ENCODE measurements at regions not wholly inside any gene's neighbourhood (a gene's known extent, or its start where the extent isn't known, plus 50 kb on each side); places are given as distances from the start of the nearest gene placed in this dataset.

DNA sequence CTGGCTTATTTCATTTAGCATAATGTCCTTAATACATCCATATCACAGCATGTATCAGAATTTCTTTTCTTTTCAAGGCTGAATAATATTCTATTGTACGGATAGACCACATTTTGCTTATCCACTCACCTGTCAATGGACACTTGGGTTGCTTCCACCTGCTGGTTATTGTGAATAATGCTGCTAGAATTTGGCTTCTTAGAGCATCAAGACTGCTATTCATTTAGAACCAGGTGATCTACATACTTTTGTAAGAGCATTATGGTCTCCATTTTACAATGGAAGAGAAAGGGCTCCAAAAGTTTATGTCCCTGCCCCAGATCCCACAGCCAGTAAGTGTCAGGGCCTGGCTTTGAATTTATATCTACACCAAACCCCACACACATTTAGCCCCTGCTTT, 100.7 kb upstream of the CD82 start:
- Histone ChIP-seq H3K4me1 (peaks cover 0 to 4% (median 0%) of the 10 kb centered on the region in 12 donors), H3K36me3 (no peaks in the 10 kb centered on the region), H3K27me3 (no peaks in the 10 kb centered on the region), H3K4me3 (no peak overlapping the region), H3K9me3 (peaks cover 0 to 20% (median 3%) of the 10 kb centered on the region in 12 donors), H3K27ac (no peak overlapping the region)
- intact Hi-C loops (cut with DNase I): loop anchor here in 1 of 10 donors (10.0 kb wide), 1 partner anchor 60 kb away; no protein-coding TSS in a partner anchor
- TF ChIP-seq CTCF (IDR thresholded peaks at IDR 0.05) (no peak), POLR2A (IDR thresholded peaks at IDR 0.05) (no peak)
- ATAC-seq (no peak), DNase-seq (no peak)
- WGBS, 4 donors: 97 to 100% (median 99%) methylated on average over 1 of the region's 1 CpG

- TF ChIP-seq POLR2A (IDR thresholded peaks at IDR 0.05) (no peak), CTCF (IDR thresholded peaks at IDR 0.05) (no peak)
- no peak overlapping the region for H3K4me3 ChIP-seq
- WGBS, 4 donors: 76 to 85% (median 80%) methylated on average over 24 of the region's 24 CpGs
- H3K36me3 ChIP-seq: no peaks in the 10 kb centered on the region
- no peak overlapping the region for H3K27ac ChIP-seq
- no peaks in the 10 kb centered on the region for H3K27me3 ChIP-seq
- H3K9me3 ChIP-seq: peaks cover 0 to 14% (median 3%) of the 10 kb centered on the region in 12 donors
- no peak for DNase-seq
- intact Hi-C loops (cut with DNase I): loop anchor here in 1 of 10 donors (10.0 kb wide), 1 partner anchor 62 kb away; no protein-coding TSS in a partner anchor
- no peak for ATAC-seq
- peaks cover 0 to 10% (median 0%) of the 10 kb centered on the region in 12 donors for H3K4me1 ChIP-seq
These were observed 98.8 kb upstream of the CD82 start for GRCh38 chr11:44466531-44467205.

GRCh38 chr11:44467413-44467812, 98.0 kb upstream of the CD82 start:
- Histone ChIP-seq H3K36me3 (no peaks in the 10 kb centered on the region), H3K9me3 (peaks cover 0 to 14% (median 3%) of the 10 kb centered on the region in 12 donors), H3K27ac (no peak overlapping the region), H3K4me3 (no peak overlapping the region), H3K4me1 (peaks cover 0 to 10% (median 0%) of the 10 kb centered on the region in 12 donors), H3K27me3 (no peaks in the 10 kb centered on the region)
- ATAC-seq (no peak), DNase-seq (no peak)
- TF ChIP-seq CTCF (IDR thresholded peaks at IDR 0.05) (no peak), POLR2A (IDR thresholded peaks at IDR 0.05) (no peak)
- intact Hi-C loops (cut with DNase I): loop anchor here in 1 of 10 donors (10.0 kb wide), 1 partner anchor 63 kb away; no protein-coding TSS in a partner anchor
- 89 to 96% (median 94%) methylated on average over 1 of the region's 1 CpG for WGBS, 4 donors

- WGBS, 4 donors: 71 to 86% (median 77%) methylated on average over 5 of the region's 5 CpGs
- no peak for TF ChIP-seq CTCF (IDR thresholded peaks at IDR 0.05)
- no peak for TF ChIP-seq POLR2A (IDR thresholded peaks at IDR 0.05)
- peaks cover 0 to 10% (median 0%) of the 10 kb centered on the region in 12 donors for H3K4me1 ChIP-seq
- no peaks in the 10 kb centered on the region for H3K36me3 ChIP-seq
- H3K27ac ChIP-seq: no peak overlapping the region
- peaks cover 0 to 14% (median 3%) of the 10 kb centered on the region in 12 donors for H3K9me3 ChIP-seq
- DNase-seq (no peak), ATAC-seq (no peak)
- H3K4me3 ChIP-seq: no peak overlapping the region
- intact Hi-C loops (cut with DNase I): loop anchor here in 1 of 10 donors (10.0 kb wide), 1 partner anchor 63 kb away; no protein-coding TSS in a partner anchor
- no peaks in the 10 kb centered on the region for H3K27me3 ChIP-seq
These were observed 97.5 kb upstream of the CD82 start for GRCh38 chr11:44467931-44468330.
